LNCaP clone FGC (cell line): ENCODE measurements at regions not wholly inside any gene's neighbourhood (a gene's known extent, or its start where the extent isn't known, plus 50 kb on each side); places are given as distances from the start of the nearest gene placed in this dataset.
"Not testable (repeated sequence)": the region's sequence is repeated elsewhere in the genome, so short reads cannot be mapped to it uniquely, and the experiment has no call there.

Source experiments
- DNase-seq: peaks from one replicate; pipeline ENCODE4 v3.0.0-alpha.2; 2011; ENCODE audit warnings: low read depth
- H3K4me3 ChIP-seq: 2 replicates; pipeline ENCODE4 v1.5.1; 2011; ENCODE audit warnings: mild to moderate bottlenecking, low read depth, low read length, control low read depth
- CTCF ChIP-seq: IDR thresholded peaks from 2 replicates; pipeline ENCODE4 v1.5.1; 2012; ENCODE audit warnings: mild to moderate bottlenecking; ENCODE audit not compliant: control insufficient read depth, insufficient read depth; ENCODE audit errors: extremely low read depth

- TF ChIP-seq CTCF: no peak
- no peak for DNase-seq
- no peak overlapping the region for H3K4me3 ChIP-seq
These were observed 834.4 kb upstream of the DDX18 start for GRCh38 chr2:116979916-116980764.

- DNase-seq: no peak
- H3K4me3 ChIP-seq: no peak overlapping the region
- no peak for TF ChIP-seq CTCF
These were observed 827.0 kb upstream of the DDX18 start for GRCh38 chr2:116987447-116987846.

GRCh38 chr2:116988303-116988702 is 826.2 kb upstream of the DDX18 start:
- DNase-seq: no peak
- H3K4me3 ChIP-seq: no peak overlapping the region
- TF ChIP-seq CTCF: no peak

- TF ChIP-seq CTCF: no peak
These were observed 795.1 kb upstream of the DDX18 start for GRCh38 chr2:117019357-117019756.

GRCh38 chr2:117027646-117028045 is 786.8 kb upstream of the DDX18 start:
- no peak for TF ChIP-seq CTCF
- no peak overlapping the region for H3K4me3 ChIP-seq

More at GRCh38 chr2:117019357-117019756, 795.1 kb upstream of the DDX18 start:
- no peak overlapping the region for H3K4me3 ChIP-seq
- no peak for DNase-seq

GRCh38 chr2:117028708-117029107 is 785.8 kb upstream of the DDX18 start:
- H3K4me3 ChIP-seq, DNase-seq: not testable (repeated sequence)

More at GRCh38 chr2:117027646-117028045, 786.8 kb upstream of the DDX18 start:
- no peak for DNase-seq

GRCh38 chr2:117055499-117056375 is 758.8 kb upstream of the DDX18 start:
- no peak overlapping the region for H3K4me3 ChIP-seq
- no peak for TF ChIP-seq CTCF
- no peak for DNase-seq
